ENCODE measurements at regions not wholly inside any gene's neighbourhood (a gene's known extent, or its start where the extent isn't known, plus 50 kb on each side); places are given as distances from the start of the nearest gene placed in this dataset.
"Not testable (repeated sequence)": the region's sequence is repeated elsewhere in the genome, so short reads cannot be mapped to it uniquely, and the experiment has no call there.

DNA sequence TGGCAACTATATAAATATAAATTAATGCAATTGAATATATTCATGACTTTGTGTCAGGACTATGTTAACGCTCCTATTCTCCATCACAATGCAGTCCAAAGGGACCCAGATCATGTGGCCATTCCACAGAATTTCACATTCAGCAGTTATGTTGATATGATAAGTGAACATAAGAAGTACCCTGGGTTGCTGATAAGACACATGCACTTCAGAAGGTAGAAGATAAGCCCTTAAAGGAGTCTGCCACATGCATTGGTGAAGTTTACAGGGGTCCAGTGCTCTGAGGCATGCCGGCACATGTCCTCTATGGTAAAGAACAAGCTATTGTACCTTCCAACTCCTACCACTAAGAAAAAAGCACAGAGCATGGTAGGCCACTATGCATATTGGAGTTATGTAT lies 76.4 kb downstream of the PHAX start:
- Histone ChIP-seq H3K9ac (ENCODE audit: low read length in 5 of 5) (no peak overlapping the region), H3K36me3 (ENCODE audit: control insufficient read depth in 5 of 5, insufficient read depth in 5 of 5, low read length in 5 of 5) (no peaks in the 10 kb centered on the region), H3K4me1 (ENCODE audit: control insufficient read depth in 5 of 5, insufficient read depth in 5 of 5, low read length in 5 of 5) (peaks cover 2 to 4% (median 3%) of the 10 kb centered on the region in 5 donors), H3K27ac (ENCODE audit: low read depth, low read length) (no peak overlapping the region), H3K9me3 (ENCODE audit: control insufficient read depth in 5 of 5, low read length in 5 of 5) (no peaks in the 10 kb centered on the region), H3K4me3 (ENCODE audit: low read depth in 1 of 5, low read length in 5 of 5) (no peak overlapping the region), H3K27me3 (ENCODE audit: control insufficient read depth in 5 of 5, insufficient read depth in 4 of 5, low read length in 5 of 5) (peaks cover 0 to 2% (median 0%) of the 10 kb centered on the region in 5 donors)

DNA sequence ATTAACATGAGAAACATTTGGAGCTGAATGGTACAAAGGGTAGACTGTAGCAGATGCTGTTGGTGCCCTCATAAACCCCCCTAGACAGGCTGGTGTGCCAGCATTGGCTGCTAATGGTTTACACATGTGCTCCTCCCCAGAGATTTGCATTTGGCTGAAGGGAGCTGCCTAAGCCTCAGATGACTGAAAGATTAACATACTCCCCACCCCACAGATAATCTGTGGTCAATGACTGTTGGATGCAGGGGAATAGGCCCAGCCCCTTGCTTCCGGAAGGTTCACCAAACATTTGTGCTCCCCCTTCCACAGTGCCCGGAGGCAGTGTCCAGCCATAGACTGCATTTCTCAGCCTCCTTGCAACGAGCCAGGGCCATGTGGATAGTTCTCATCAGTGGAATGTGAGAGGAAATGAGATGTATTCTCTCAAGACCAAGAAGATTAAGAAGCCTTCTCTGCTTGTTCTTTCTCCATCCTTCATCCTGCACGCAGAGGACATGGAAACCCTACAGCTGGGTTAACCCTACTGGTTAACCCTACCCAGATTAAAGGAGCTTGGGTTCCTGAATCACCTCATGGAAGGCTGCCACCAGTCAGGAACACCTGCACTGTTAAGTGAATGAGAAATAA lies 79.6 kb downstream of the PHAX start:
- Histone ChIP-seq H3K9me3 (ENCODE audit: control insufficient read depth in 5 of 5, low read length in 5 of 5) (no peaks in the 10 kb centered on the region), H3K36me3 (ENCODE audit: control insufficient read depth in 5 of 5, insufficient read depth in 5 of 5, low read length in 5 of 5) (no peaks in the 10 kb centered on the region), H3K9ac (ENCODE audit: low read length in 5 of 5) (no peak overlapping the region), H3K27ac (ENCODE audit: low read depth, low read length) (no peak overlapping the region), H3K4me1 (ENCODE audit: control insufficient read depth in 5 of 5, insufficient read depth in 5 of 5, low read length in 5 of 5) (peaks cover 2 to 4% (median 3%) of the 10 kb centered on the region in 5 donors), H3K27me3 (ENCODE audit: control insufficient read depth in 5 of 5, insufficient read depth in 4 of 5, low read length in 5 of 5) (peaks cover 0 to 6% (median 2%) of the 10 kb centered on the region in 5 donors), H3K4me3 (ENCODE audit: low read depth in 1 of 5, low read length in 5 of 5) (no peak overlapping the region)

DNA sequence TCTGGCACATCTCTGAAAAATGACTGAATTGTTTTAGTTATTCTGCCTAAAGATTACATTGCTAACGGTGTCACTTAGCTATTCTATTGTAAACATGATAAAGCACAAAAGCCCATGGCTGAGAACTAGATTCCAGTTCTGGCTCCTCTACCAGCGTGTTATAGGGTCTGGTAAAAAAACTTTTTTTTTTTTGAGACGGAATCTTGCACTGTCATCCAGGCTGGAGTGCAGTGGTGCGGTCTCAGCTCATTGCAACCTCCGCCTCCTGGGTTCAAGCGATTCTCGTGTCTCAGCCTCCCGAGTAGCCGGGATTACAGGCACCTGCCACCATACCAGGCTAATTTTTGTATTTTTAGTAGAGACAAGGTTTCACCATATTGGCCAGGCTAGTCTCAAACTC lies 80.6 kb downstream of the PHAX start:
- not testable (repeated sequence) for H3K36me3 ChIP-seq (ENCODE audit: control insufficient read depth in 5 of 5, insufficient read depth in 5 of 5, low read length in 5 of 5); H3K9ac ChIP-seq (ENCODE audit: low read length in 5 of 5); H3K4me1 ChIP-seq (ENCODE audit: control insufficient read depth in 5 of 5, insufficient read depth in 5 of 5, low read length in 5 of 5); H3K27me3 ChIP-seq (ENCODE audit: control insufficient read depth in 5 of 5, insufficient read depth in 4 of 5, low read length in 5 of 5); H3K4me3 ChIP-seq (ENCODE audit: low read depth in 1 of 5, low read length in 5 of 5); H3K9me3 ChIP-seq (ENCODE audit: control insufficient read depth in 5 of 5, low read length in 5 of 5); H3K27ac ChIP-seq (ENCODE audit: low read depth, low read length)

DNA sequence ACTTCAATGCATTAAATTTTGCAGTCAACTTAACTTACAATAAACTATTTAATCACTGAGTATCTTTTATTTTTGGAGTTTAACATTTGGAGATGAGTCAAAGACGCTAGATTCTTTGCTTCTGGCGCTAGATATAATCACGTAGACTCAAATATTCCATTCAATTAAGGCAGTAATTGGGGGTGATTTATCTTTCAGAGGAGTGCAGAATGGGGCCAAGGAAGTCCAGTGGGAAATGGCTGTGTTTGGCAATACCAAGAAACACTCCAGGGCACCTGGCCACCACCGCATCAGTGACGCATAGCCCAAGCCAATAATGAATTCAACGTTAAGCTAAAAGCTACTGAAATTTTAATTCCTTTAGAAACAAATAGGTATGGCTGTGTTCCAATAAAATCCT lies 81.2 kb downstream of the PHAX start:
- H3K4me1 ChIP-seq (ENCODE audit: control insufficient read depth in 5 of 5, insufficient read depth in 5 of 5, low read length in 5 of 5), result peaks cover 0 to 4% (median 3%) of the 10 kb centered on the region in 5 donors
- no peaks in the 10 kb centered on the region for H3K9me3 ChIP-seq (ENCODE audit: control insufficient read depth in 5 of 5, low read length in 5 of 5)
- no peak overlapping the region for H3K4me3 ChIP-seq (ENCODE audit: low read depth in 1 of 5, low read length in 5 of 5)
- H3K27ac ChIP-seq (ENCODE audit: low read depth, low read length), result no peak overlapping the region
- no peak overlapping the region for H3K9ac ChIP-seq (ENCODE audit: low read length in 5 of 5)
- H3K27me3 ChIP-seq (ENCODE audit: control insufficient read depth in 5 of 5, insufficient read depth in 4 of 5, low read length in 5 of 5), result peaks cover 0 to 6% (median 2%) of the 10 kb centered on the region in 5 donors
- H3K36me3 ChIP-seq (ENCODE audit: control insufficient read depth in 5 of 5, insufficient read depth in 5 of 5, low read length in 5 of 5), result no peaks in the 10 kb centered on the region

DNA sequence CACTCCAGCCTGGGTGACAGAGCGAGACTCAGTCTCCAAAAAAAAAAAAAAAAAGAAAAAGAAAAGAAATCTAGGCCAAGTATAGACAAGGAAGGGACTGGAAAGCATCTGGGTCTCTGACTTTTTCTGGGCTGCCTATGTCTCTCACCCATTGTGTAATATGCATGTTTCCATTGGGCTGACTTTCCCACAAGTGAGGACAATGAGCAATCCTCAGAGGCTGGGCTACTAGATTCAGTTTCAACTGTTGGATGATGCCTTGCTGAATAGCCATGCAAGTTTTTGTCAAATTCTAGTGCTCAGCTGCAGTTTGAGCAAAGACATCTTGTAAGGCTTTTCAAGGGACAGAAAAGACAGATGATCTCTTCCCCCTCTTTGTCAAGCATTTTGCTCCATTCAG lies 82.1 kb downstream of the PHAX start:
- peaks cover 0 to 6% (median 2%) of the 10 kb centered on the region in 5 donors for H3K27me3 ChIP-seq (ENCODE audit: control insufficient read depth in 5 of 5, insufficient read depth in 4 of 5, low read length in 5 of 5)
- H3K36me3 ChIP-seq (ENCODE audit: control insufficient read depth in 5 of 5, insufficient read depth in 5 of 5, low read length in 5 of 5), result no peaks in the 10 kb centered on the region
- H3K27ac ChIP-seq (ENCODE audit: low read depth, low read length), result no peak overlapping the region
- H3K4me3 ChIP-seq (ENCODE audit: low read depth in 1 of 5, low read length in 5 of 5), result no peak overlapping the region
- H3K9ac ChIP-seq (ENCODE audit: low read length in 5 of 5), result no peak overlapping the region
- H3K9me3 ChIP-seq (ENCODE audit: control insufficient read depth in 5 of 5, low read length in 5 of 5), result no peaks in the 10 kb centered on the region
- peaks cover 0 to 4% (median 3%) of the 10 kb centered on the region in 5 donors for H3K4me1 ChIP-seq (ENCODE audit: control insufficient read depth in 5 of 5, insufficient read depth in 5 of 5, low read length in 5 of 5)

DNA sequence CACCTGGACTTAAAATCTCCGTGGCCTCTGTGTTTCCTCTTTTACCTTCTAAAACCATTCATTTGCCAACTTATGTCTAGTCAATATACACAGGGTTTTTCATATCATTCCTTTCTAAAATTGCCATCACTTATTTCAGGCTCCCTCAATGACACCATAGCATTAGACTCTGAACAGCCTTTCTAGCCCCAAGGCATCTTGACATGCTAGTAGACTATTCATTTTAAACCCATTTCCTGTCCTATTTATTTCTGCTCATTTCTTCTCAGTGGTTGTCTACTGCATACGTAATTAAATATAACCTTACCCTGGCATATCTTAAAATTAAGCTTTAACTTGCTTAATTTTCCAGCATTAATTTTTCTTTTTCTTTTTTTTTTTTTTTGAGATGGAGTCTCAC lies 83.2 kb downstream of the PHAX start:
- no peak overlapping the region for H3K27ac ChIP-seq (ENCODE audit: low read depth, low read length)
- H3K27me3 ChIP-seq (ENCODE audit: control insufficient read depth in 5 of 5, insufficient read depth in 4 of 5, low read length in 5 of 5), result peaks cover 0 to 6% (median 2%) of the 10 kb centered on the region in 5 donors
- H3K4me3 ChIP-seq (ENCODE audit: low read depth in 1 of 5, low read length in 5 of 5), result no peak overlapping the region
- no peaks in the 10 kb centered on the region for H3K9me3 ChIP-seq (ENCODE audit: control insufficient read depth in 5 of 5, low read length in 5 of 5)
- H3K4me1 ChIP-seq (ENCODE audit: control insufficient read depth in 5 of 5, insufficient read depth in 5 of 5, low read length in 5 of 5), result peaks cover 0 to 4% (median 3%) of the 10 kb centered on the region in 5 donors
- H3K9ac ChIP-seq (ENCODE audit: low read length in 5 of 5), result no peak overlapping the region
- no peaks in the 10 kb centered on the region for H3K36me3 ChIP-seq (ENCODE audit: control insufficient read depth in 5 of 5, insufficient read depth in 5 of 5, low read length in 5 of 5)

DNA sequence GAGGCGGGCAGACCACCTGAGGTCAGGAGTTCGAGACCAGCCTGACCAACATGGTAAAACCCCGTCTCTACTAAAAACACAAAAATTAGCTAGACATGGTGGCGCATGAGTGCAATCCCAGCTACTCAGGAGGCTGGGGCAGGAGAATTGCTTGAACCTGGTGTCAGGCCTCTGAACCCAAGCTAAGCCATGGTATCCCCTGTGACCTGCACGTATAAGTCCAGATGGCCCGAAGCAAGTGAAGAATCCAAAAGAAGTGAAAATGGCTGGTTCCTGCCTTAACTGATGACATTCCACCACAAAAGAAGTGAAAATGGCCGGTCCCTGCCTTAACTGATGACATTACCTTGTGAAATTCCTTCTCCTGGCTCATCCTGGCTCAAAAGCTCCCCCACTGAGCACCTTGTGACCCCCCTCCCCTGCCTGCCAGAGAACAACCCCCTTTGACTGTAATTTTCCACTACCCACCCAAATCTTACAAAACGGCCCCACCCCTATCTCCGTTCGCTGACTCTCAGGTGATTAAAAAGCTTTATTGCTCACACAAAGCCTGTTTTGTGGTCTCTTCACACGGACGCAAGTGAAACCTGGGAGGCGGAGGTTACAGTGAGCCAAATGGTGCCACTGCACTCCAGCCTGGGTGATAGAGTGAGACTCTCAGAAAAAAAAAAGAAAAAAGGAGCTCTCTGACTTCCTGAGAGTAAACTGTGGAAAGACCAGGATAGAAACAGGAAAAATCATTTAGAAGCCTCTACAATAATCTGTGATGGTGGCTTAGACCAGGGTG lies 84.1 kb downstream of the PHAX start:
- H3K27me3 ChIP-seq (ENCODE audit: control insufficient read depth in 5 of 5, insufficient read depth in 4 of 5, low read length in 5 of 5); H3K27ac ChIP-seq (ENCODE audit: low read depth, low read length); H3K9ac ChIP-seq (ENCODE audit: low read length in 5 of 5); H3K9me3 ChIP-seq (ENCODE audit: control insufficient read depth in 5 of 5, low read length in 5 of 5); H3K4me3 ChIP-seq (ENCODE audit: low read depth in 1 of 5, low read length in 5 of 5); H3K4me1 ChIP-seq (ENCODE audit: control insufficient read depth in 5 of 5, insufficient read depth in 5 of 5, low read length in 5 of 5); H3K36me3 ChIP-seq (ENCODE audit: control insufficient read depth in 5 of 5, insufficient read depth in 5 of 5, low read length in 5 of 5): not testable (repeated sequence)

DNA sequence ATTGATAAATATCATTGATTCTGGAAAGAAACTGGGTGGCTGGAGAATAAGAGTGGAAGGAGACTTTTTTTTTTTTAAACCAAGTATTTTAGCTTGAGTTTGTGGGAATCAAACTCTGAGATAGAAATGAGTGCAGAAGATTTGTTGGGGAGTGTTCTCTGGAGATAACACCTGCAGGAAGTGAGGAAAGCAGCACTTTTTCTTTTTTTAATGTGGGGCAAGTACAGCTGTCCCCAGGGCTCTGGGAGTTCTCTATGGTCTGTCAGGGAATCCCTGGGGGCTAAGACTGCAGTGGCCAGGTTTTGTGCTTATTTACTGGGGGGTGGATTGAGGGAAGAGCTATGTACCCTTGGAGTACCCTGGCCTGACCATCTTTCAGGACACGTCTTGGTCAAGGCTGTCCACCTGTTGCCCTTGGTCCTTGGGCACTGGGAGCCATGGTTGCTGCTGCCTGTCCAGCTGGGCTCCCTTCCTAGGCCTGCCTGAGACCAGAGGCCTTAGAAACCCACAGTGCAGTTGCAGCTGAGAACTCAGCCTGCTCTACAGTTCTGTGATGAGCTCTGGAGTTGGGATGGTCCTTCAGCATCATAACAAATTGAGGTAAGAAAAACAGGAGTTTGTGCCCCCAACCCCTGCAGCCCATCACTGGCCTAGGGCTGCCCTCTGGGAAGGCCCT lies 85.8 kb downstream of the PHAX start:
- H3K27ac ChIP-seq (ENCODE audit: low read depth, low read length), result no peak overlapping the region
- H3K4me3 ChIP-seq (ENCODE audit: low read depth in 1 of 5, low read length in 5 of 5), result no peak overlapping the region
- H3K4me1 ChIP-seq (ENCODE audit: control insufficient read depth in 5 of 5, insufficient read depth in 5 of 5, low read length in 5 of 5), result peaks cover 0 to 4% (median 0%) of the 10 kb centered on the region in 5 donors
- H3K9me3 ChIP-seq (ENCODE audit: control insufficient read depth in 5 of 5, low read length in 5 of 5), result no peaks in the 10 kb centered on the region
- H3K27me3 ChIP-seq (ENCODE audit: control insufficient read depth in 5 of 5, insufficient read depth in 4 of 5, low read length in 5 of 5), result peaks cover 0 to 6% (median 2%) of the 10 kb centered on the region in 5 donors
- H3K9ac ChIP-seq (ENCODE audit: low read length in 5 of 5), result no peak overlapping the region
- H3K36me3 ChIP-seq (ENCODE audit: control insufficient read depth in 5 of 5, insufficient read depth in 5 of 5, low read length in 5 of 5), result no peaks in the 10 kb centered on the region

DNA sequence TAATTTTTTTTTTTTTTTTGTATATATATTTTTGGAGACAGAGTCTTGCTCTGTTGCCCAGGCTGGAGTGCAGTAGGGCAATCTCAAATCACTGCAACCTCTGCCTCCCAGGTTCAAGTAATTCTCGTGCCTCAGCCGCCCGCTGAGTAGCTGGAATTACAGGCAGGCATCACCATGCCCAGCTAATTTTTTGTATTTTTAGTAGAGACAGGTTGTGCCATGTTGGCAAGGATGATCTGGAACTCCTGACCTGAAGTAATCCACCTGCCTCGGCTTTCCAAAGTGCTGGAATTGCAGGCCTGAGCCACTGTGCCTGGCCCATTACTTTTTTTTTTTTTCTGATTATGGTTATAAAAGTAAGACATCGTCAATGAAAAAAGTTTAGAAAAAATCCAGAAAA lies 84.0 kb upstream of the LMNB1 start:
- H3K27me3 ChIP-seq (ENCODE audit: control insufficient read depth in 5 of 5, insufficient read depth in 4 of 5, low read length in 5 of 5), result no peaks in the 10 kb centered on the region
- H3K36me3 ChIP-seq (ENCODE audit: control insufficient read depth in 5 of 5, insufficient read depth in 5 of 5, low read length in 5 of 5), result no peaks in the 10 kb centered on the region
- H3K4me3 ChIP-seq (ENCODE audit: low read depth in 1 of 5, low read length in 5 of 5), result no peak overlapping the region
- H3K9me3 ChIP-seq (ENCODE audit: control insufficient read depth in 5 of 5, low read length in 5 of 5), result no peaks in the 10 kb centered on the region
- H3K9ac ChIP-seq (ENCODE audit: low read length in 5 of 5), result no peak overlapping the region
- no peak overlapping the region for H3K27ac ChIP-seq (ENCODE audit: low read depth, low read length)
- H3K4me1 ChIP-seq (ENCODE audit: control insufficient read depth in 5 of 5, insufficient read depth in 5 of 5, low read length in 5 of 5), result no peaks in the 10 kb centered on the region

DNA sequence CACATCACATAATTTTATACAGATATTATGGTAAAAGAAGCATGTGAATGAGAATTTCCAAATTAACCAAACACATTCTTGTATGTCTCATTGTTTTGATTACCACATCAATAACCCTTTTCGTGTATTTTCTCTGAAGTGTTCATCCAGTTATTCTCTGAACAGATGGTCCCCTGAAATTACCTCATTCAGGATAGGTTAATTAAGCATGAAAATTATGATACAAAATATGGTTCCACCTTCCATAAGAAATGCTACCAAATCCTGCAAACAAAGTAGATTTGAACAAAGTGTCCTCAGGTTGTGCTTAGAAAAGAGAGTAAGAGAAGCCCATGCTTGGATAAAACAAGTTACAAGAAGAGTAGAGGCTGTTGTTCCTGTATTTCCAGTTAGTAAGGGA lies 83.1 kb upstream of the LMNB1 start:
- H3K4me1 ChIP-seq (ENCODE audit: control insufficient read depth in 5 of 5, insufficient read depth in 5 of 5, low read length in 5 of 5), result no peaks in the 10 kb centered on the region
- no peak overlapping the region for H3K4me3 ChIP-seq (ENCODE audit: low read depth in 1 of 5, low read length in 5 of 5)
- H3K9ac ChIP-seq (ENCODE audit: low read length in 5 of 5), result no peak overlapping the region
- no peaks in the 10 kb centered on the region for H3K27me3 ChIP-seq (ENCODE audit: control insufficient read depth in 5 of 5, insufficient read depth in 4 of 5, low read length in 5 of 5)
- H3K9me3 ChIP-seq (ENCODE audit: control insufficient read depth in 5 of 5, low read length in 5 of 5), result no peaks in the 10 kb centered on the region
- H3K27ac ChIP-seq (ENCODE audit: low read depth, low read length), result no peak overlapping the region
- H3K36me3 ChIP-seq (ENCODE audit: control insufficient read depth in 5 of 5, insufficient read depth in 5 of 5, low read length in 5 of 5), result no peaks in the 10 kb centered on the region
